Activated CD4-positive, alpha-beta T cell treated with anti-CD3 and anti-CD28 coated beads, Interleukin-2, amount 10 ng/mL, durations not matched to agents 7 days and 5 days (primary cell): ENCODE measurements at regions not wholly inside any gene's neighbourhood (a gene's known extent, or its start where the extent isn't known, plus 50 kb on each side); places are given as distances from the start of the nearest gene placed in this dataset.

Source experiments
- CTCF ChIA-PET: fragments of 350-600 bp; sonication (Branson Sonifier 250); formaldehyde crosslinking; loops from one replicate; lab custom pipeline; 2021; ENCODE audit warnings: antibody characterized with exemption; lab: Charles Lee
- POLR2A ChIA-PET: fragments of 350-600 bp; sonication (Branson Sonifier 250); formaldehyde crosslinking; loops from one replicate; lab custom pipeline; 2021; ENCODE audit warnings: antibody characterized with exemption; lab: Charles Lee
- DNase-seq: peaks from one replicate; pipeline ENCODE4 v3.0.0-alpha.2; 2020
- H3K27ac Mint-ChIP-seq: one replicate; pipeline ENCODE4 v1.8.0; 2021; ENCODE audit warnings: mild to moderate bottlenecking, moderate library complexity, mixed read lengths
- H3K27me3 Mint-ChIP-seq: one replicate; pipeline ENCODE4 v1.8.0; 2021; ENCODE audit warnings: mixed read lengths
- H3K36me3 Mint-ChIP-seq: one replicate; pipeline ENCODE4 v1.8.0; 2021; ENCODE audit warnings: low read depth, mixed read lengths
- H3K4me1 Mint-ChIP-seq: one replicate; pipeline ENCODE4 v1.8.0; 2021; ENCODE audit warnings: mixed read lengths
- H3K4me3 Mint-ChIP-seq: one replicate; pipeline ENCODE4 v1.8.0; 2021; ENCODE audit warnings: mild to moderate bottlenecking, moderate library complexity, mixed read lengths
- H3K9me3 Mint-ChIP-seq: one replicate; pipeline ENCODE4 v1.8.0; 2021; ENCODE audit warnings: mixed read lengths

DNA sequence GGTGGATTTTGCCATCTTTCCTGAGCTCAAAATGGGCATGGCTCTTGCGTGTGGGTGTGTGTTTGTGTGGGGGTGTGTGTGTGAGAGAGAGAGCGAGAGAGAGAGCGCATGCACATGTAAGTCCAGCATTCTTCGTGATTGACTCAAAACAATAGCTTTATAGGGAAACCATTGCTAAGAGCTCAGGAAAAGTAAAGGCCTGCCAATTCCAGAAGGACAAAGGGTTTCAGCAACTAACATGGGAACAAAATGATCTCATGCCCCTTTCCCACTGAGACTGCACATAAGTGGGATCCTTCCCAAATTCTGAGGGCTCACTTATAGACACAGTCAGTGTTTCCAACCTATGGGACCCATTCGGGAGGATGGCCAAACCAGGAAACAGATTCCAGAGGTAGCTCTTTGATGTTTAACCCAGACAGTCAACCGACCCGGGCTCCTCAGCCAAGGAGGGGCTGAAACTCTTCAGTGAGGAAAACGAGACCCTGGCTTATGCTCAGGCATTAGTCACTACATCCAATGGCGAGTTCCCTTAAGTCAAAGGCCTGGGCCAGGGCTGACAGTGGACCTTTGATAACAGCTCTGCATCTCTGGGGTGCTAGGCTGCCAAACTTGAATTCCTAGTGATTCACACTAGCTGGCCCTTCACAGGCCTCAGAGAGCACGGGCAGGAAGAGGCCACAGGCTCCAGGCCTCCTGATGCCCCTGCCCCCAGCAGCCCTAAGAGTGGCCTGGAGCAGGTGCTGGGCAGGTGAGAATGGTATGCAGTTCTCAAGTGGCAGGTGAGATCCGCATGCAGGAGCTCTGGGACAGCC, 305.0 kb upstream of the C2CD4B start:
- no peak for DNase-seq
- no peak overlapping the region for H3K4me3 Mint-ChIP-seq
- H3K4me1 Mint-ChIP-seq: no peaks in the 10 kb centered on the region
- no peaks in the 10 kb centered on the region for H3K27me3 Mint-ChIP-seq
- CTCF ChIA-PET: no interaction called here
- POLR2A ChIA-PET: interaction anchor here (0.6 kb wide), 1 partner anchor 303 kb away, joined by 3 read pairs; no protein-coding TSS in a partner anchor
- no peaks in the 10 kb centered on the region for H3K9me3 Mint-ChIP-seq
- no peaks in the 10 kb centered on the region for H3K36me3 Mint-ChIP-seq
- H3K27ac Mint-ChIP-seq: no peak overlapping the region

GRCh38 chr15:62472616-62473299, 307.7 kb upstream of the C2CD4B start:
- CTCF ChIA-PET: no interaction called here
- H3K9me3 Mint-ChIP-seq: no peaks in the 10 kb centered on the region
- no peaks in the 10 kb centered on the region for H3K36me3 Mint-ChIP-seq
- no peak overlapping the region for H3K27ac Mint-ChIP-seq
- no peaks in the 10 kb centered on the region for H3K4me1 Mint-ChIP-seq
- DNase-seq: no peak
- POLR2A ChIA-PET: no interaction called here
- no peaks in the 10 kb centered on the region for H3K27me3 Mint-ChIP-seq
- no peak overlapping the region for H3K4me3 Mint-ChIP-seq

DNA sequence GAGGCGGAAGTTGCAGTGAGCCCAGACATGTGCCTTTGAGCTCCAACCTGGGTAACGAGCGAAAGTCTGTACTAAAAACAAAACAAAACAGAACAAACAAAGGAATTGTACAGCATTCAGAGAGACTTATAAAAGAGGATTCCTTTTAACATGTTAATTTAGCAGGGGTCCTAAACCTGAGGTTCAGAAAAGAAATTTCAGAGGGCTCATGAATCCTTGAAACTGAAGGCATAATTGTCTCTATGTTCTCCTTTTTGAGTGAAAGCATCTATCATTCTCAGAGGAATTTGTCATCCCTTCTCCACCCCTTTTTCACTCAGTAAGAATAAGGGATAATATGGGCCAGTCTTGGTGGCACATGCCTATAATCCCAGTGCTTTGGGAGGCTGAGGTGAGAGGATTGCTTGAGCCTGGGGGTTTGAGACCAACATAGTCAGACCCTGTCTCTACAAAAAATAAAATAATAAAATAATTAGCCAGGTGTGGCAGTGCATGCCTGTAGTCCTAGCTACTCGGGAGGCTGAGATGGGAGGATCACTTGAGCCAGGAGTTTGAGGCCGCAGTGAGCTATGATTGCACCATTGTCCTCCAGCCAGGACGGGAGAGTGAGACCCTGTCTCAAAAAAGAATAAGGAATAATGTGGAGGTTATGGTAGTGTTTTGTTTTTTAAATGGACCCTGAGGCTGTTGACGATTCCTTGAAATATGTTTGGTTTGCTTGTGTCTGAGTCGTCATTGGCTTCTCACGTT, 309.1 kb upstream of the C2CD4B start:
- H3K4me3 Mint-ChIP-seq: no peak overlapping the region
- no peaks in the 10 kb centered on the region for H3K27me3 Mint-ChIP-seq
- no peak overlapping the region for H3K27ac Mint-ChIP-seq
- ChIA-PET CTCF (no interaction called here), POLR2A (no interaction called here)
- DNase-seq: no peak
- no peaks in the 10 kb centered on the region for H3K4me1 Mint-ChIP-seq
- no peaks in the 10 kb centered on the region for H3K9me3 Mint-ChIP-seq
- H3K36me3 Mint-ChIP-seq: no peaks in the 10 kb centered on the region

- no peaks in the 10 kb centered on the region for H3K4me1 Mint-ChIP-seq
- H3K27ac Mint-ChIP-seq: no peak overlapping the region
- DNase-seq: no peak
- no peaks in the 10 kb centered on the region for H3K27me3 Mint-ChIP-seq
- ChIA-PET POLR2A (no interaction called here), CTCF (no interaction called here)
- H3K36me3 Mint-ChIP-seq: no peaks in the 10 kb centered on the region
- no peak overlapping the region for H3K4me3 Mint-ChIP-seq
- H3K9me3 Mint-ChIP-seq: no peaks in the 10 kb centered on the region
These were observed 309.7 kb upstream of the C2CD4B start for GRCh38 chr15:62474771-62475124.

DNA sequence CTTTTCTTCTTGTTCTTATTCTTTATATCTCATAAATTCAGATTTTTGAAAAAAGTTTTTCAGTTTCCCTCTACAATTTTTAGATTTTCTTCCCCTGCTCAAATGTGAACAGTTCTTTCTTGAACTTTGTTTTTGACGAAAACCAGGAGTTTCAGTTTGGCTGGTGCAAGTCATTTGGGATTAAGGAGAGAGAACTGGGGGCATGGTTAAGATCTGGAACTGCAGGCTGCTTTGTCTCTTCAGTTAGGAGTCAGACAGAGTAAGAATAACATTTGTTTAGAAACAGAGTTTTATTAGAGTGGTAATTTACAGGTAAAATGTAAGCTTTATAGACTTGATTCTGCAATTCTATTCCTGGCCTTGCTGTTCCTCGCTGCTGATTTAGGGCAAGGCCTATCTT, 310.5 kb upstream of the C2CD4B start:
- POLR2A ChIA-PET: no interaction called here
- Mint-ChIP-seq H3K4me1 (no peaks in the 10 kb centered on the region), H3K4me3 (no peak overlapping the region), H3K36me3 (no peaks in the 10 kb centered on the region), H3K27ac (no peak overlapping the region), H3K9me3 (no peaks in the 10 kb centered on the region), H3K27me3 (no peaks in the 10 kb centered on the region)
- no peak for DNase-seq
- CTCF ChIA-PET: interaction anchor here (0.8 kb wide), 1 partner anchor 52 kb away, joined by 3 read pairs; no protein-coding TSS in a partner anchor

GRCh38 chr15:62476163-62476562, 311.1 kb upstream of the C2CD4B start:
- H3K27me3 Mint-ChIP-seq: no peaks in the 10 kb centered on the region
- no peaks in the 10 kb centered on the region for H3K9me3 Mint-ChIP-seq
- no peak overlapping the region for H3K4me3 Mint-ChIP-seq
- no peaks in the 10 kb centered on the region for H3K4me1 Mint-ChIP-seq
- H3K27ac Mint-ChIP-seq: no peak overlapping the region
- H3K36me3 Mint-ChIP-seq: no peaks in the 10 kb centered on the region
- CTCF ChIA-PET: no interaction called here
- no peak for DNase-seq
- POLR2A ChIA-PET: no interaction called here

- no peak for DNase-seq
- Mint-ChIP-seq H3K4me1 (no peaks in the 10 kb centered on the region), H3K9me3 (no peaks in the 10 kb centered on the region), H3K27ac (no peak overlapping the region), H3K27me3 (no peaks in the 10 kb centered on the region), H3K4me3 (no peak overlapping the region), H3K36me3 (no peaks in the 10 kb centered on the region)
- ChIA-PET POLR2A (no interaction called here), CTCF (no interaction called here)
These were observed 312.8 kb upstream of the C2CD4B start for GRCh38 chr15:62477929-62478328.

GRCh38 chr15:62482785-62483429, 317.8 kb upstream of the C2CD4B start:
- ChIA-PET CTCF (no interaction called here), POLR2A (no interaction called here)
- peak; percentile 7 for DNase-seq
- Mint-ChIP-seq H3K9me3 (no peaks in the 10 kb centered on the region), H3K4me1 (no peaks in the 10 kb centered on the region), H3K36me3 (no peaks in the 10 kb centered on the region), H3K4me3 (no peak overlapping the region), H3K27me3 (peaks cover 5% of the 10 kb centered on the region), H3K27ac (no peak overlapping the region)

GRCh38 chr15:62483814-62484213, 318.7 kb upstream of the C2CD4B start:
- no peaks in the 10 kb centered on the region for H3K36me3 Mint-ChIP-seq
- H3K4me3 Mint-ChIP-seq: no peak overlapping the region
- CTCF ChIA-PET: no interaction called here
- no peaks in the 10 kb centered on the region for H3K4me1 Mint-ChIP-seq
- H3K27me3 Mint-ChIP-seq: peaks cover 5% of the 10 kb centered on the region
- POLR2A ChIA-PET: no interaction called here
- DNase-seq: no peak
- H3K27ac Mint-ChIP-seq: no peak overlapping the region
- no peaks in the 10 kb centered on the region for H3K9me3 Mint-ChIP-seq

DNA sequence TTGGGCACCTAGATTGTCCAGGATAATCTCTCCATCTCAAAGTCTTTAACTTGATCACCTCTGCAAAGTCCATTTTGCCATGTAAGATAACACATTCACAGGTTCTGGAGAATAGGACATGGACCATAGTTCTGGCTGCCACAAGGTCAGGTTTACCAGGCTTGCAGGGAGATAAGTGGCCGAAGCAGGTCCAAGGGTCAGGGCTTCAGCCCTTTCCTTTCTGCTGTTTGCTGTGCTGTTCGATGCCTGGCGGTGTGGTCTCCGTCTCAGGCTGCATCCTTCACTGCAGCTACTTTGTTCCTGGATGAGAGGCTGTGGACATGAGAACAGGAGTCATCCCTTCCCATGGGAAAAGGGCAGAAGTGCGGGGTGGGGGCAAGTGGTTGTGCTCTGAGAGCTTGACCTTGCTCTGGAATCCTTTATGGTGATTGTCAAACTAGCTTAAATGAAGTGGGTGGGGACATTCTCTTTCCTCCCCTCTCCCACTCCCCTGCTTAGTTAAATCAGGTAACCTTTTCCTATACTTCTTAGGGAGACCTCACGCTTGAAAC, 320.2 kb upstream of the C2CD4B start:
- Mint-ChIP-seq H3K36me3 (no peaks in the 10 kb centered on the region), H3K4me1 (no peaks in the 10 kb centered on the region), H3K4me3 (no peak overlapping the region), H3K27ac (no peak overlapping the region), H3K9me3 (no peaks in the 10 kb centered on the region), H3K27me3 (peaks cover 5% of the 10 kb centered on the region)
- ChIA-PET CTCF (no interaction called here), POLR2A (no interaction called here)
- no peak for DNase-seq

GRCh38 chr15:62486041-62486440, 321.0 kb upstream of the C2CD4B start:
- peaks cover 5% of the 10 kb centered on the region for H3K27me3 Mint-ChIP-seq
- ChIA-PET CTCF (interaction anchor here (0.6 kb wide), 1 partner anchor 216 kb away, joined by 5 read pairs; no protein-coding TSS in a partner anchor), POLR2A (no interaction called here)
- no peak overlapping the region for H3K4me3 Mint-ChIP-seq
- H3K36me3 Mint-ChIP-seq: no peaks in the 10 kb centered on the region
- no peaks in the 10 kb centered on the region for H3K4me1 Mint-ChIP-seq
- no peak overlapping the region for H3K27ac Mint-ChIP-seq
- DNase-seq: no peak
- no peaks in the 10 kb centered on the region for H3K9me3 Mint-ChIP-seq

DNA sequence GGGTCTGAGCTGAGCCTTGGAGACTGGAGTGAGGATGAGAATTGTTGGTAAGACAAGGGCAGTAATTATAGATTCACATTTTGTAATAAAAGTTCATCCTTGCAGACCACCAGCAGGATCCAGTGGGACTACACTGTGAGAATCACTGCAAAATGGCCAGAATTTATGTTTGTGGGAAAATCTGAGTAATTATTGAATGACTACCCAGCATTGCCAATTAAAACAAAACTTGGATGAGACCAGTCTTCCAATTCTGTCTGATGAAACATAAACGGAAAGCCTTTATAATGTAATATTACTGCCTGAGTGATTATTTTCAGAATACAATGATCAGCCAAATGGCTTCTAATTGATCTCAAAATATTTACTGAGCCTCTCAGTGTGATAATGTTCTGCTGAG, 323.3 kb upstream of the C2CD4B start:
- Mint-ChIP-seq H3K27ac (no peak overlapping the region), H3K27me3 (peaks cover 5% of the 10 kb centered on the region), H3K4me1 (no peaks in the 10 kb centered on the region), H3K36me3 (no peaks in the 10 kb centered on the region), H3K9me3 (no peaks in the 10 kb centered on the region), H3K4me3 (no peak overlapping the region)
- DNase-seq: no peak
- ChIA-PET CTCF (interaction anchor here (0.5 to 0.6 kb wide), 2 partner anchors 9 to 70 kb away, joined by 3 read pairs; no protein-coding TSS in a partner anchor), POLR2A (no interaction called here)
